Brain microvascular endothelial cell (primary cell): ENCODE measurements at regions not wholly inside any gene's neighbourhood (a gene's known extent, or its start where the extent isn't known, plus 50 kb on each side); places are given as distances from the start of the nearest gene placed in this dataset.

Experiments used
- DNase-seq: peaks from one replicate; pipeline ENCODE4 v3.0.0-alpha.2; 2020
- H3K27ac ChIP-seq: fragments of 250-450 bp; sonication (Bioruptor Pico); 2 replicates; pipeline ENCODE4 v1.5.1; 2020; ENCODE audit warnings: mild to moderate bottlenecking, moderate library complexity
- H3K27me3 ChIP-seq: fragments of 250-450 bp; sonication (Bioruptor Pico); replicated peaks from 2 replicates; pipeline ENCODE4 v1.5.1; 2020; ENCODE audit warnings: mild to moderate bottlenecking
- H3K36me3 ChIP-seq: fragments of 250-450 bp; sonication (Bioruptor Pico); replicated peaks from 2 replicates; pipeline ENCODE4 v1.5.1; 2020; ENCODE audit warnings: mild to moderate bottlenecking
- H3K4me3 ChIP-seq: 2 replicates; pipeline ENCODE4 v1.5.1; 2011; ENCODE audit warnings: low read depth, mild to moderate bottlenecking, control low read depth, low read length, moderate library complexity
- in situ Hi-C: cut with HindIII; loops from 2 replicates; pipeline ENCODE4 v1.10.0; 2017; ENCODE audit warnings: low sequenced_read_pairs, low pct_ligation_motif_present
- TF ChIP-seq, protein P1 (sequence below): IDR thresholded peaks from 2 replicates; pipeline ENCODE4 v1.5.1; 2011; ENCODE audit warnings: low read depth, mild to moderate bottlenecking, moderate library complexity, low read length, control low read depth, inconsistent platforms; ENCODE audit errors: missing control alignments

GRCh38 chr1:229885568-229886495 is 181.2 kb upstream of the GALNT2 start:
- no peak for DNase-seq
- TF ChIP-seq, protein P1, sequence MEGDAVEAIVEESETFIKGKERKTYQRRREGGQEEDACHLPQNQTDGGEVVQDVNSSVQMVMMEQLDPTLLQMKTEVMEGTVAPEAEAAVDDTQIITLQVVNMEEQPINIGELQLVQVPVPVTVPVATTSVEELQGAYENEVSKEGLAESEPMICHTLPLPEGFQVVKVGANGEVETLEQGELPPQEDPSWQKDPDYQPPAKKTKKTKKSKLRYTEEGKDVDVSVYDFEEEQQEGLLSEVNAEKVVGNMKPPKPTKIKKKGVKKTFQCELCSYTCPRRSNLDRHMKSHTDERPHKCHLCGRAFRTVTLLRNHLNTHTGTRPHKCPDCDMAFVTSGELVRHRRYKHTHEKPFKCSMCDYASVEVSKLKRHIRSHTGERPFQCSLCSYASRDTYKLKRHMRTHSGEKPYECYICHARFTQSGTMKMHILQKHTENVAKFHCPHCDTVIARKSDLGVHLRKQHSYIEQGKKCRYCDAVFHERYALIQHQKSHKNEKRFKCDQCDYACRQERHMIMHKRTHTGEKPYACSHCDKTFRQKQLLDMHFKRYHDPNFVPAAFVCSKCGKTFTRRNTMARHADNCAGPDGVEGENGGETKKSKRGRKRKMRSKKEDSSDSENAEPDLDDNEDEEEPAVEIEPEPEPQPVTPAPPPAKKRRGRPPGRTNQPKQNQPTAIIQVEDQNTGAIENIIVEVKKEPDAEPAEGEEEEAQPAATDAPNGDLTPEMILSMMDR, result no peak
- Histone ChIP-seq H3K27ac (no peak overlapping the region), H3K36me3 (no peaks in the 10 kb centered on the region), H3K4me3 (no peak overlapping the region), H3K27me3 (no peaks in the 10 kb centered on the region)
- in situ Hi-C loops, result no loop called here

DNA sequence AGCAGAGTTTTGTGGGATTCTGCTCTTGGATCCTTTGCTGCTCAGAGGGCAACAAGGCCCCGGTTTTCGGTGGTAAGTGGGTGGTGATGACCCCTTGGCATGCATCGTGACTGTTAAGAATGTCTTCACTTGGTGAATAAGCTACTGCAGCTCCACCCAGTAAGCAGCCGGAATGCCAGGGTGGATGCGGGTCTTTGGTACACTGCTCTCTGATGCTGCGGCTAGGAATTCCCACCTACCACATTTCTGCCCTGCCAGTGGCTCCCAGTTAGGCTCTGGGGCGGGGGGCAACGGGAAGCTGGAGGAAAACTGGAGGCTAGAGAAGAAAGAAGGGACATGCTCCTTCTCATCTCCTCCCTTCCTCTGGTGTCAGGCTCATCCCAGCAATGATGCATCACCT is 180.4 kb upstream of the GALNT2 start:
- H3K27ac ChIP-seq, result no peak overlapping the region
- DNase-seq, result no peak
- H3K4me3 ChIP-seq, result no peak overlapping the region
- in situ Hi-C loops, result no loop called here
- TF ChIP-seq, protein P1, result no peak
- no peaks in the 10 kb centered on the region for H3K27me3 ChIP-seq
- no peaks in the 10 kb centered on the region for H3K36me3 ChIP-seq

GRCh38 chr1:229887043-229887822 is 179.8 kb upstream of the GALNT2 start:
- Histone ChIP-seq H3K36me3 (no peaks in the 10 kb centered on the region), H3K27me3 (no peaks in the 10 kb centered on the region), H3K27ac (no peak overlapping the region), H3K4me3 (no peak overlapping the region)
- in situ Hi-C loops, result no loop called here
- DNase-seq, result no peak
- TF ChIP-seq, protein P1, result no peak

DNA sequence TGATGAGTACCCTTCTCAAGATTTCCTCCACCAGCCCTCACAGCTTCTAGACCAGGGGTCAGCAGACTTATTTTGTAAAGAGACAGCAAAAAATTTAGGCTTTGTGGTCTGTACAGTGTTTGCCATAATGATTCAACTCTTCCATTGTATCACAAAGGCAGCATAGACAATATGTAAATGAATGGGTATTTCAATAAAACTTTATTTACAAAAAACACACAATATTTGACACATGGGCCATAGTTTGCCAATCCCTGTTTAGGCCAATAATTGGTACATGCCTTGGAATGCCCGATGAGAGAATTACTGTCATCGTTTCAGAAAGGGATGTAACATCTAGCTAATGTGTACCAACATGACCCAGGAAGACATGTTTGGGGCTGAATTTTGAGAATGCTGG is 178.9 kb upstream of the GALNT2 start:
- TF ChIP-seq, protein P1, result no peak
- H3K27me3 ChIP-seq, result no peaks in the 10 kb centered on the region
- no peak overlapping the region for H3K27ac ChIP-seq
- no peak for DNase-seq
- H3K36me3 ChIP-seq, result no peaks in the 10 kb centered on the region
- no peak overlapping the region for H3K4me3 ChIP-seq
- in situ Hi-C loops, result no loop called here

DNA sequence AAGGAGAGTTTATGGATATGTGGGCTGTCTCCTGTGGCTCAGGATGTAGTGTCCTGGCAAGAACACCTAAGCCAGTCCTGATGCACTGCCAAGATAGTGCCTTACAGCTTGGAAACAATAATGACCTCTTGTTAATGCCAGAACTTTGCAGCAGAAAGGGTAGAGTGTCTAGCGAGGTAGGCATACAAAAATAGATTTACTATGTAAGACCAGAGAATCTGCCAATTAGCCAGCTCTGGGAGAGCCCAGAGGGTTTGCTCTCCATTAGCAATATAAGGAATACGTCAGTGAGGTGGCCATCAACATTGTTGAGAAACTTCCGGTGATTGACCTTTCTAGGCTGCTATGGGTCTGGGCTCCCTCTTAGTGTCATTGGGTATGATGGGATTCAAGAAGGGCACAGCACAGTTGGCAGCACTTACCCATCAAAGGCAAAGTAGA is 178.5 kb upstream of the GALNT2 start:
- no peak for DNase-seq
- TF ChIP-seq, protein P1, result no peak
- in situ Hi-C loops, result no loop called here
- H3K27me3 ChIP-seq, result no peaks in the 10 kb centered on the region
- no peak overlapping the region for H3K27ac ChIP-seq
- H3K36me3 ChIP-seq, result no peaks in the 10 kb centered on the region
- H3K4me3 ChIP-seq, result no peak overlapping the region
